Heart left ventricle (tissue), 13 donors: ENCODE measurements at regions not wholly inside any gene's neighbourhood (a gene's known extent, or its start where the extent isn't known, plus 50 kb on each side); places are given as distances from the start of the nearest gene placed in this dataset.

Experiments
- POLR2A ChIP-seq, 2 donors: fragments of 450-650 bp; IDR thresholded peaks; one replicate each; pipeline ENCODE4 v1.6.1; 2017; ENCODE audit warnings: antibody characterized with exemption in 2 of 2, mild to moderate bottlenecking in 2 of 2, moderate library complexity in 2 of 2
- TF ChIP-seq, protein P1 (sequence below), 12 donors: fragments of 200-600 bp; sonication (generic) in 4 of 12; IDR thresholded peaks; one replicate each; pipeline versions ENCODE4 v1.5.0 to v1.8.0; 2018 to 2022; ENCODE audit warnings: antibody characterized with exemption in 12 of 12, mild to moderate bottlenecking in 5 of 12
- donor health status: ischemic (EF 13 %, LVEDD 7.1; RV severe dilation, severe dysfunction).
- donor health status: DM: no; HTN: yes; CAD: no.
- donor health status: DM: no; HTN: no; CAD: no.
- donor health status: ischemic (EF 25% LVEDD 6.9; RV normal size, moderate dysfunction).
- donor health status: ischemic (EF 25% LVEDD 5.7; RV mildly dilated, moderate dysfunction).
- donor health status: ischemic (EF 35%, LVEDD 5.7; RV mildly dilated, moderate dysfunction).
- donor health status: nonischemic (EF 11% LVEDD 7.7; RV severe dilation, severe dysfunction).
- donor health status: DM: yes; HTN: yes; CAD: no.
- donor health status: PGD.
- donor health status: ischemic (EF 29% LVEDD 5.4; RV normal size, mild dysfunction).
- donor health status: nonischemic (EF 23%, LVEDD 6.1; RV moderate dilation, normal function).

GRCh38 chr9:78640728-78641127 lies 343.8 kb downstream of the PSAT1 start:
- TF ChIP-seq, protein P1, sequence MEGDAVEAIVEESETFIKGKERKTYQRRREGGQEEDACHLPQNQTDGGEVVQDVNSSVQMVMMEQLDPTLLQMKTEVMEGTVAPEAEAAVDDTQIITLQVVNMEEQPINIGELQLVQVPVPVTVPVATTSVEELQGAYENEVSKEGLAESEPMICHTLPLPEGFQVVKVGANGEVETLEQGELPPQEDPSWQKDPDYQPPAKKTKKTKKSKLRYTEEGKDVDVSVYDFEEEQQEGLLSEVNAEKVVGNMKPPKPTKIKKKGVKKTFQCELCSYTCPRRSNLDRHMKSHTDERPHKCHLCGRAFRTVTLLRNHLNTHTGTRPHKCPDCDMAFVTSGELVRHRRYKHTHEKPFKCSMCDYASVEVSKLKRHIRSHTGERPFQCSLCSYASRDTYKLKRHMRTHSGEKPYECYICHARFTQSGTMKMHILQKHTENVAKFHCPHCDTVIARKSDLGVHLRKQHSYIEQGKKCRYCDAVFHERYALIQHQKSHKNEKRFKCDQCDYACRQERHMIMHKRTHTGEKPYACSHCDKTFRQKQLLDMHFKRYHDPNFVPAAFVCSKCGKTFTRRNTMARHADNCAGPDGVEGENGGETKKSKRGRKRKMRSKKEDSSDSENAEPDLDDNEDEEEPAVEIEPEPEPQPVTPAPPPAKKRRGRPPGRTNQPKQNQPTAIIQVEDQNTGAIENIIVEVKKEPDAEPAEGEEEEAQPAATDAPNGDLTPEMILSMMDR (IDR thresholded peaks at IDR 0.05): no peak
- TF ChIP-seq POLR2A (IDR thresholded peaks at IDR 0.05): no peak
